ENCODE measurements at regions not wholly inside any gene's neighbourhood (a gene's known extent, or its start where the extent isn't known, plus 50 kb on each side); places are given as distances from the start of the nearest gene placed in this dataset.

DNA sequence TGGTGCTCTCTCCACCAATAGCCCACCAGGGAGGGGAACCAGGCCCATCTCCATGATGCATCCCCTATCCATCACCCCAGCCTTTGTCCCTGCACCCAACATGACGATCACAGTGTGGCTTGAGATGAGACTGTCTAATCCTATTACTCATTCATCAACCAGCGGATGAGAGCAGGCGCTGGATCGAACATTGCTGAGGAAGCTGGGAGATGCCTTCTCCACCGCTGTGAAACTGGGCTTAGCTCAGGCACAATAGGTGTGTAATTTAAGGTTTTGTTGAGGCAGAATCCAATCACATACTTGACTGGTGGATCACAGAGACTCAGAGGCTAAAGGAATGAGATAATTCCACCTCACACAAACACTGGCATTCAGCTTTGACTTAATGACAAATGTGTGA lies 64.6 kb upstream of the IRX3 start:
- H3K27ac ChIP-seq (ENCODE audit: low read length) = no peak overlapping the region
- H3K9ac ChIP-seq (ENCODE audit: low read length) = no peak overlapping the region
- no peaks in the 10 kb centered on the region for H3K79me2 ChIP-seq (replicated peaks; ENCODE audit: insufficient read depth, low read length)
- no peaks in the 10 kb centered on the region for H4K20me1 ChIP-seq (ENCODE audit: insufficient read depth)
- H2AFZ ChIP-seq (ENCODE audit: low read depth, low read length) = no peak overlapping the region
- H3F3A ChIP-seq (ENCODE audit: insufficient read depth, low read length, poor library complexity, severe bottlenecking) = no peaks in the 10 kb centered on the region
- H3K4me3 ChIP-seq (ENCODE audit: low read length) = no peak overlapping the region
- H3K9me3 ChIP-seq (ENCODE audit: low read length) = peaks cover 3% of the 10 kb centered on the region
- no peak overlapping the region for H3K4me2 ChIP-seq (ENCODE audit: low read length)
- H3K27me3 ChIP-seq (ENCODE audit: insufficient read depth, low read depth, low read length) = no peaks in the 10 kb centered on the region
- no peaks in the 10 kb centered on the region for H3K9me2 ChIP-seq (ENCODE audit: insufficient read depth, low read length)
- H3K36me3 ChIP-seq (ENCODE audit: insufficient read depth, low read length) = no peaks in the 10 kb centered on the region
- no peak for TF ChIP-seq TAF1 (IDR thresholded peaks at IDR 0.05; ENCODE audit: low read depth)
- no peak for TF ChIP-seq MXI1 (conservative IDR thresholded peaks at IDR 0.05; ENCODE audit: poor library complexity, severe bottlenecking)
- TF ChIP-seq EP300 (conservative IDR thresholded peaks at IDR 0.05; ENCODE audit: poor library complexity, severe bottlenecking) = no peak
- TF ChIP-seq RAD21 (conservative IDR thresholded peaks at IDR 0.05) = no peak
- TF ChIP-seq POLR2AphosphoS5 (IDR thresholded peaks at IDR 0.05) = no peak
- no peak for TF ChIP-seq EZH2 (IDR thresholded peaks at IDR 0.05; ENCODE audit: borderline replicate concordance, insufficient read depth, low read length, poor library complexity, severe bottlenecking)
- TF ChIP-seq, protein P1, sequence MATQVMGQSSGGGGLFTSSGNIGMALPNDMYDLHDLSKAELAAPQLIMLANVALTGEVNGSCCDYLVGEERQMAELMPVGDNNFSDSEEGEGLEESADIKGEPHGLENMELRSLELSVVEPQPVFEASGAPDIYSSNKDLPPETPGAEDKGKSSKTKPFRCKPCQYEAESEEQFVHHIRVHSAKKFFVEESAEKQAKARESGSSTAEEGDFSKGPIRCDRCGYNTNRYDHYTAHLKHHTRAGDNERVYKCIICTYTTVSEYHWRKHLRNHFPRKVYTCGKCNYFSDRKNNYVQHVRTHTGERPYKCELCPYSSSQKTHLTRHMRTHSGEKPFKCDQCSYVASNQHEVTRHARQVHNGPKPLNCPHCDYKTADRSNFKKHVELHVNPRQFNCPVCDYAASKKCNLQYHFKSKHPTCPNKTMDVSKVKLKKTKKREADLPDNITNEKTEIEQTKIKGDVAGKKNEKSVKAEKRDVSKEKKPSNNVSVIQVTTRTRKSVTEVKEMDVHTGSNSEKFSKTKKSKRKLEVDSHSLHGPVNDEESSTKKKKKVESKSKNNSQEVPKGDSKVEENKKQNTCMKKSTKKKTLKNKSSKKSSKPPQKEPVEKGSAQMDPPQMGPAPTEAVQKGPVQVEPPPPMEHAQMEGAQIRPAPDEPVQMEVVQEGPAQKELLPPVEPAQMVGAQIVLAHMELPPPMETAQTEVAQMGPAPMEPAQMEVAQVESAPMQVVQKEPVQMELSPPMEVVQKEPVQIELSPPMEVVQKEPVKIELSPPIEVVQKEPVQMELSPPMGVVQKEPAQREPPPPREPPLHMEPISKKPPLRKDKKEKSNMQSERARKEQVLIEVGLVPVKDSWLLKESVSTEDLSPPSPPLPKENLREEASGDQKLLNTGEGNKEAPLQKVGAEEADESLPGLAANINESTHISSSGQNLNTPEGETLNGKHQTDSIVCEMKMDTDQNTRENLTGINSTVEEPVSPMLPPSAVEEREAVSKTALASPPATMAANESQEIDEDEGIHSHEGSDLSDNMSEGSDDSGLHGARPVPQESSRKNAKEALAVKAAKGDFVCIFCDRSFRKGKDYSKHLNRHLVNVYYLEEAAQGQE (IDR thresholded peaks at IDR 0.05; ENCODE audit: borderline replicate concordance) = no peak
- no peak for TF ChIP-seq SMC3 (conservative IDR thresholded peaks at IDR 0.05; ENCODE audit: poor library complexity)
- TF ChIP-seq, protein P2, sequence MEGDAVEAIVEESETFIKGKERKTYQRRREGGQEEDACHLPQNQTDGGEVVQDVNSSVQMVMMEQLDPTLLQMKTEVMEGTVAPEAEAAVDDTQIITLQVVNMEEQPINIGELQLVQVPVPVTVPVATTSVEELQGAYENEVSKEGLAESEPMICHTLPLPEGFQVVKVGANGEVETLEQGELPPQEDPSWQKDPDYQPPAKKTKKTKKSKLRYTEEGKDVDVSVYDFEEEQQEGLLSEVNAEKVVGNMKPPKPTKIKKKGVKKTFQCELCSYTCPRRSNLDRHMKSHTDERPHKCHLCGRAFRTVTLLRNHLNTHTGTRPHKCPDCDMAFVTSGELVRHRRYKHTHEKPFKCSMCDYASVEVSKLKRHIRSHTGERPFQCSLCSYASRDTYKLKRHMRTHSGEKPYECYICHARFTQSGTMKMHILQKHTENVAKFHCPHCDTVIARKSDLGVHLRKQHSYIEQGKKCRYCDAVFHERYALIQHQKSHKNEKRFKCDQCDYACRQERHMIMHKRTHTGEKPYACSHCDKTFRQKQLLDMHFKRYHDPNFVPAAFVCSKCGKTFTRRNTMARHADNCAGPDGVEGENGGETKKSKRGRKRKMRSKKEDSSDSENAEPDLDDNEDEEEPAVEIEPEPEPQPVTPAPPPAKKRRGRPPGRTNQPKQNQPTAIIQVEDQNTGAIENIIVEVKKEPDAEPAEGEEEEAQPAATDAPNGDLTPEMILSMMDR (IDR thresholded peaks at IDR 0.05; ENCODE audit: poor library complexity, severe bottlenecking) = no peak

DNA sequence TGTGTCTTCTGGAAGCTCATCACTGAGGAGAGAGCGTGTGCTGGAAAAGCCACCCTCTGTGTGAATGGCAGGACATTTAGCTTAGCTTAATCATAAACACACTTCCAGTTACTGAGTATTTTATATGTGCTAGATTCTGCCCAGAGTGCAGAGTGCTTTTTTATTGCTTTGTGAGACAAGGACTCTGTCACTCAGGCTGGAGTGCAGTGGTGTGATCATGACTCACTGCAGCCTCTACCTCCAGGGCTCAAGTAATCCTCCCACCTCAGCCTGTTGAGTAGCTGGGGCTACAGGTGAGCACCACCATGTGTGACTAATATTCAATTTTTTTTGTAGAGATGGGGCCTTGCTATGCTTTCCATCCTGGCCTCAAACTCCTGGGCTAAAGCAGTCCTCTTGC lies 61.4 kb upstream of the IRX3 start:
- H3K4me2 ChIP-seq (ENCODE audit: low read length) = no peak overlapping the region
- H3K27ac ChIP-seq (ENCODE audit: low read length) = no peak overlapping the region
- no peak overlapping the region for H3K9ac ChIP-seq (ENCODE audit: low read length)
- H3K9me2 ChIP-seq (ENCODE audit: insufficient read depth, low read length) = no peaks in the 10 kb centered on the region
- H3K27me3 ChIP-seq (ENCODE audit: insufficient read depth, low read depth, low read length) = no peaks in the 10 kb centered on the region
- H3K36me3 ChIP-seq (ENCODE audit: insufficient read depth, low read length) = no peaks in the 10 kb centered on the region
- H3F3A ChIP-seq (ENCODE audit: insufficient read depth, low read length, poor library complexity, severe bottlenecking) = no peaks in the 10 kb centered on the region
- H3K79me2 ChIP-seq (replicated peaks; ENCODE audit: insufficient read depth, low read length) = no peaks in the 10 kb centered on the region
- no peaks in the 10 kb centered on the region for H3K9me3 ChIP-seq (ENCODE audit: low read length)
- H2AFZ ChIP-seq (ENCODE audit: low read depth, low read length) = no peak overlapping the region
- no peaks in the 10 kb centered on the region for H4K20me1 ChIP-seq (ENCODE audit: insufficient read depth)
- H3K4me3 ChIP-seq (ENCODE audit: low read length) = no peak overlapping the region
- TF ChIP-seq TAF1 (IDR thresholded peaks at IDR 0.05; ENCODE audit: low read depth) (no peak), RAD21 (conservative IDR thresholded peaks at IDR 0.05) (no peak), EZH2 (IDR thresholded peaks at IDR 0.05; ENCODE audit: borderline replicate concordance, insufficient read depth, low read length, poor library complexity, severe bottlenecking) (no peak), EP300 (conservative IDR thresholded peaks at IDR 0.05; ENCODE audit: poor library complexity, severe bottlenecking) (no peak), POLR2AphosphoS5 (IDR thresholded peaks at IDR 0.05) (no peak), SMC3 (conservative IDR thresholded peaks at IDR 0.05; ENCODE audit: poor library complexity) (no peak), MXI1 (conservative IDR thresholded peaks at IDR 0.05; ENCODE audit: poor library complexity, severe bottlenecking) (no peak)
- TF ChIP-seq, protein P2 (IDR thresholded peaks at IDR 0.05; ENCODE audit: poor library complexity, severe bottlenecking) = no peak
- TF ChIP-seq, protein P1 (IDR thresholded peaks at IDR 0.05; ENCODE audit: borderline replicate concordance) = no peak
